Spleen (tissue), 11 donors: ENCODE measurements at regions not wholly inside any gene's neighbourhood (a gene's known extent, or its start where the extent isn't known, plus 50 kb on each side); places are given as distances from the start of the nearest gene placed in this dataset.

Source experiments
- DNase-seq: peaks from one replicate; pipeline ENCODE4 v3.0.0-alpha.2; 2020
- H3K27ac ChIP-seq, 8 donors: fragments of 200-600 bp; sonication (generic) in 7 of 8; 1 replicate in 4 of 8; 2 replicates in 4 of 8; pipeline versions ENCODE4 v1.5.0 to v1.8.0; 2016 to 2021; ENCODE audit warnings: inconsistent platforms in 4 of 8, mild to moderate bottlenecking in 4 of 8, moderate library complexity in 1 of 8
- H3K27me3 ChIP-seq, 7 donors: fragments of 200-600 bp; sonication (generic) in 6 of 7; replicated peaks in 1 of 7; 1 replicate in 4 of 7; 2 replicates in 3 of 7; pipeline versions ENCODE4 v1.5.0 to v1.8.0; 2016 to 2021; ENCODE audit warnings: inconsistent platforms in 3 of 7, mild to moderate bottlenecking in 1 of 7
- H3K36me3 ChIP-seq, 6 donors: fragments of 200-600 bp; sonication (generic) in 5 of 6; 1 replicate in 4 of 6; 2 replicates in 2 of 6; pipeline versions ENCODE4 v1.5.0 to v1.8.0; 2016 to 2021; ENCODE audit warnings: inconsistent platforms in 2 of 6
- H3K4me1 ChIP-seq, 6 donors: fragments of 200-600 bp; sonication (generic) in 5 of 6; 1 replicate in 3 of 6; 2 replicates in 3 of 6; pipeline versions ENCODE4 v1.5.0 to v1.8.0; 2016 to 2021; ENCODE audit warnings: inconsistent platforms in 3 of 6
- H3K4me3 ChIP-seq, 8 donors: fragments of 200-600 bp; sonication (generic) in 7 of 8; 1 replicate in 4 of 8; 2 replicates in 4 of 8; pipeline versions ENCODE4 v1.5.0 to v1.8.0; 2016 to 2021; ENCODE audit warnings: inconsistent platforms in 4 of 8, mild to moderate bottlenecking in 4 of 8, moderate library complexity in 2 of 8
- H3K9me3 ChIP-seq, 8 donors: fragments of 200-600 bp; sonication (generic) in 7 of 8; 1 replicate in 4 of 8; 2 replicates in 4 of 8; pipeline versions ENCODE4 v1.5.0 to v1.8.0; 2016 to 2021; ENCODE audit warnings: inconsistent platforms in 4 of 8
- POLR2A ChIP-seq, 3 donors: fragments of 450-650 bp; IDR thresholded peaks; one replicate each; pipeline ENCODE4 v1.5.1; 2017; ENCODE audit warnings: antibody characterized with exemption in 3 of 3, mild to moderate bottlenecking in 1 of 3
- POLR2AphosphoS5 ChIP-seq, 3 donors: sonication (generic); formaldehyde crosslinking; IDR thresholded peaks; one replicate each; pipeline ENCODE4 v1.5.1; 2017; ENCODE audit warnings: antibody characterized with exemption in 3 of 3
- WGBS, 5 donors: extraction: QIAGEN DNeasy Blood & Tissue Kit in 3 of 5; methylation state at CpG; one replicate each; pipeline versions ENCODE4 v1.1.5 to v1.1.7; 2013 to 2018; 5-methylcytosine and 5-hydroxymethylcytosine counted together
- intact Hi-C: fragments of 100-400 bp; cut with DNase I; formaldehyde crosslinking; loops from one replicate; pipeline ENCODE4 v1.15.0; 2023; ENCODE audit warnings: low total_unique reads
- TF ChIP-seq, protein P1 (sequence below), 11 experiments: fragments of 200-600 bp in 7 of 11; fragments of 450-650 bp in 4 of 11; sonication (generic) in 4 of 11; IDR thresholded peaks in 8 of 11; conservative IDR thresholded peaks in 3 of 11; 1 replicate in 7 of 11; 2 replicates in 4 of 11; pipeline versions ENCODE4 v1.4.0 to v1.8.0; 2016 to 2021; ENCODE audit warnings: antibody characterized with exemption in 11 of 11, inconsistent platforms in 4 of 11, mild to moderate bottlenecking in 1 of 11
- donor health status: healthy with polysubstance abuse.
- donor health status: DM: no; HTN: no; CAD: no; lungs with moderate emphysema.
- donor health status: DM: no; HTN: no; CAD: no.
- donor health status: Bipolar disorder and iron deficiency.
- donor health status: healthy.
- donor health status: DM: no; HTN: no; CAD: no.
- donor health status: DM: yes; HTN: yes; CAD: no.

DNA sequence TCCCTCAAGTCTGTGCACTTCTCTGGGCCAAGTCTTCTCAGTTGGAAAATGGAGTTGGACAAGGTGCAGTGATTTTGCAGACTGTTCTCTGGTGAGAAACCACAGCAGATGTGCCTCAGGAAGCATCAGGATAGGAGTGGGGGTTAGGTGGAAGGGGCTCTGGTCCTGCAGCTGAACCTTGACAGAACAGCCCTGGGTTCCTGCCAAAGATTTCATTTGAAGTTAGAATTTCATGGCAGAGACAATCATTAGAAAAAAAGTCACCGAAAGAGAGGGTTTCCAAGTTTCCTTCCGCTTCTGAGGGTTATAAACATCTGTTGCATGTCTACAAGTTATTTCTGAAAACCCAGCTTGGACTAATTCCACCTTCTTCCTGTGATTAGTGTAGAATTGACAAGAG is 80.4 kb upstream of the IRX3 start:
- H3K9me3 ChIP-seq: no peaks in the 10 kb centered on the region
- no peak overlapping the region for H3K27ac ChIP-seq
- no peaks in the 10 kb centered on the region for H3K4me1 ChIP-seq
- H3K36me3 ChIP-seq: no peaks in the 10 kb centered on the region
- intact Hi-C loops: no loop called here
- no peak for TF ChIP-seq POLR2A (IDR thresholded peaks at IDR 0.05)
- no peak for TF ChIP-seq POLR2AphosphoS5 (IDR thresholded peaks at IDR 0.05)
- TF ChIP-seq, protein P1, sequence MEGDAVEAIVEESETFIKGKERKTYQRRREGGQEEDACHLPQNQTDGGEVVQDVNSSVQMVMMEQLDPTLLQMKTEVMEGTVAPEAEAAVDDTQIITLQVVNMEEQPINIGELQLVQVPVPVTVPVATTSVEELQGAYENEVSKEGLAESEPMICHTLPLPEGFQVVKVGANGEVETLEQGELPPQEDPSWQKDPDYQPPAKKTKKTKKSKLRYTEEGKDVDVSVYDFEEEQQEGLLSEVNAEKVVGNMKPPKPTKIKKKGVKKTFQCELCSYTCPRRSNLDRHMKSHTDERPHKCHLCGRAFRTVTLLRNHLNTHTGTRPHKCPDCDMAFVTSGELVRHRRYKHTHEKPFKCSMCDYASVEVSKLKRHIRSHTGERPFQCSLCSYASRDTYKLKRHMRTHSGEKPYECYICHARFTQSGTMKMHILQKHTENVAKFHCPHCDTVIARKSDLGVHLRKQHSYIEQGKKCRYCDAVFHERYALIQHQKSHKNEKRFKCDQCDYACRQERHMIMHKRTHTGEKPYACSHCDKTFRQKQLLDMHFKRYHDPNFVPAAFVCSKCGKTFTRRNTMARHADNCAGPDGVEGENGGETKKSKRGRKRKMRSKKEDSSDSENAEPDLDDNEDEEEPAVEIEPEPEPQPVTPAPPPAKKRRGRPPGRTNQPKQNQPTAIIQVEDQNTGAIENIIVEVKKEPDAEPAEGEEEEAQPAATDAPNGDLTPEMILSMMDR (IDR thresholded peaks at IDR 0.05 in 8 of 11, conservative IDR thresholded peaks at IDR 0.05 in 3 of 11): no peak
- DNase-seq: no peak
- 19 to 50% (median 33%) methylated on average over 2 of the region's 2 CpGs for WGBS, 5 donors
- H3K27me3 ChIP-seq: peaks cover 0 to 38% (median 0%) of the 10 kb centered on the region in 7 donors
- no peak overlapping the region for H3K4me3 ChIP-seq

DNA sequence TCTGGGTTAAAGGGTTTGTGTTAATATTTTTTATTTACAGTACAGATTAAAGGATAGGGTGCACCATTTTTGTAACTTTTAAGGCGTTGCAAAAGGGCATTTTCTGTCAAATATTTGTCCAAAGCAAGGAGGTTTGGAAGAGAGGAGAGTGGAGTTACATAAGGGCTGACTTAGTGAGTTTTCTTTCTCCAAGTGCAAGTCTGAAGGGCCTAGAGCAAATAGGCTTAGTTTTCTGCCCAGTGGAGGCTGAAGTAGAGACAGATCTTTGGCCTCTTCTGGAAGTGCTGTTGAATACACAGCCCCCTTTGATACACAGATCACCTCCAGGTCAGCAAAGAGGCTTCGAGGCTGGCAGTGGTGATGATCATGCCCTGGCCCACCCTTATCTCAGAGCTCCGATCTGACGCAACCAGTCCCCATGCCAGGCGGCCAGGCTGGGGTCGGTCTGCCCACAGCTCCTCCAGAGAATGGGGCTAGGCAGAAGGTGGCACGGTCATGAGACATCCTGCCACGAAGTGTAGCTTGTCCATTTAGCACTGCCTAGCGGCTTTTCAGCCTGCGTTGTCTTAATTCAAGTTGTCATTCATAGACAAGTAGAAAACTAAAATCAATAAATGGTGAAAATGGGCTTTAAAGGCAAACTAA is 79.5 kb upstream of the IRX3 start:
- no peak overlapping the region for H3K4me3 ChIP-seq
- TF ChIP-seq POLR2AphosphoS5 (IDR thresholded peaks at IDR 0.05): no peak
- TF ChIP-seq, protein P1 (IDR thresholded peaks at IDR 0.05 in 8 of 11, conservative IDR thresholded peaks at IDR 0.05 in 3 of 11): no peak
- TF ChIP-seq POLR2A (IDR thresholded peaks at IDR 0.05): no peak
- no peak overlapping the region for H3K27ac ChIP-seq
- intact Hi-C loops: no loop called here
- H3K27me3 ChIP-seq: peaks cover 0 to 38% (median 0%) of the 10 kb centered on the region in 7 donors
- H3K9me3 ChIP-seq: no peaks in the 10 kb centered on the region
- DNase-seq: no peak
- WGBS, 5 donors: 75 to 89% (median 82%) methylated on average over 10 of the region's 10 CpGs
- no peaks in the 10 kb centered on the region for H3K36me3 ChIP-seq
- H3K4me1 ChIP-seq: no peaks in the 10 kb centered on the region

DNA sequence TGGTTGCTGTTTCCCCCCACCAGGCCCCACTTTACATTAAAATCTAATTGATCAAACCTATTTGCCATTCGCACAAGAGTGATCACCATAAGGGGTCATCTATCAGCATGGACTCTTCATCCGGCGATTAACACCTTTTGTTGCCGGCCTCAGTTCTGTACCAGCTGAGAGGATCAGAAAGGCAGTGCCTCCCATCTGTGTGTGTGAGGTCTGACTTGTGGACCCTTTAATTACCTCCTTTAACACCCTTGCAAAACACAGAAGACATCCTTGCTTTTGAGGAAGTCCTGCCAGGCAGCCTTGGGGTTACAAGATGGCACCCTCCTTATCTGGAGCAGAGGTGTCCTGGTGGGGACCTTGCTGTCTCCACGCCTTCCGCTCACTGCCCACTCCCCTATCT is 77.2 kb upstream of the IRX3 start:
- no peak for DNase-seq
- no peak overlapping the region for H3K4me3 ChIP-seq
- no peaks in the 10 kb centered on the region for H3K4me1 ChIP-seq
- intact Hi-C loops: no loop called here
- H3K27ac ChIP-seq: no peak overlapping the region
- peaks cover 0 to 47% (median 0%) of the 10 kb centered on the region in 7 donors for H3K27me3 ChIP-seq
- H3K36me3 ChIP-seq: no peaks in the 10 kb centered on the region
- TF ChIP-seq, protein P1 (IDR thresholded peaks at IDR 0.05 in 8 of 11, conservative IDR thresholded peaks at IDR 0.05 in 3 of 11): no peak
- TF ChIP-seq POLR2AphosphoS5 (IDR thresholded peaks at IDR 0.05) (no peak), POLR2A (IDR thresholded peaks at IDR 0.05) (no peak)
- 88 to 92% (median 90%) methylated on average over 6 of the region's 6 CpGs for WGBS, 5 donors
- H3K9me3 ChIP-seq: no peaks in the 10 kb centered on the region

DNA sequence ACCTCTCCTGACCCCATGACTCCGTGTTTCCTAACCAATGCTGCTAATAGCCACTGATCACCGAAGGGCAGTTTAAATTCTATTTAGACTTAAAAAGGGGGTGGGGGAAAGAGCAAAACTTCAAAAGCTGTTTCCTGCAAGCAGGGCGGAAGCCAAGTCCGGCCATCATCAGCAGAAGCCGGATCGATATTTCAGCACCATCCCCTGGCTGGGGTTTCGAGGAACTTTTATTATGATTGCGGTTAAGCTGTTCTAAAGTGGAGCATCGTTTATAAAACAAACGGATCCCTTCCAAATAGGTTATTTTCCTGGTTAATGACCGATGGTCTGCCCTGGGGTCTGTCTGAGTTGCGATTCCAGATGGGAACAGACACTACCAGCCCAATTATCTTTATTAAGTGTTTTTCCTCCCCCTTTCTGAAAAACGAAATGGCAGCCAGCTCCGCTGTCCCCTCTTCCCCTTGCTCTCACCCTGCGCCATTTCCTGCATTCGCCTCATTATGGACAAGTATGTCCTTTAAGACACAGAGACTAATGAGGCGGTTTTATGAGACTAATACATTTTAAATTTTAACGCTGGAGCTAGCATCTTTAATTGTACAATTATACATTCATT is 76.1 kb upstream of the IRX3 start:
- TF ChIP-seq POLR2A (IDR thresholded peaks at IDR 0.05): no peak
- TF ChIP-seq POLR2AphosphoS5 (IDR thresholded peaks at IDR 0.05): no peak
- TF ChIP-seq, protein P1 (IDR thresholded peaks at IDR 0.05 in 8 of 11, conservative IDR thresholded peaks at IDR 0.05 in 3 of 11): no peak
- Histone ChIP-seq H3K9me3 (no peaks in the 10 kb centered on the region), H3K4me1 (no peaks in the 10 kb centered on the region), H3K36me3 (no peaks in the 10 kb centered on the region), H3K4me3 (no peak overlapping the region), H3K27ac (no peak overlapping the region), H3K27me3 (peaks cover 0 to 54% (median 0%) of the 10 kb centered on the region in 7 donors)
- WGBS, 5 donors: 27 to 39% (median 37%) methylated on average over 18 of the region's 18 CpGs
- intact Hi-C loops: no loop called here
- DNase-seq: no peak
